COLO668 (cell line): ENCODE measurements at regions not wholly inside any gene's neighbourhood (a gene's known extent, or its start where the extent isn't known, plus 50 kb on each side); places are given as distances from the start of the nearest gene placed in this dataset.

Experiments
- DNase-seq: peaks from one replicate; lab custom pipeline; 2025; ENCODE audit not compliant: unreplicated experiment; lab: John Stamatoyannopoulos, UW

DNA sequence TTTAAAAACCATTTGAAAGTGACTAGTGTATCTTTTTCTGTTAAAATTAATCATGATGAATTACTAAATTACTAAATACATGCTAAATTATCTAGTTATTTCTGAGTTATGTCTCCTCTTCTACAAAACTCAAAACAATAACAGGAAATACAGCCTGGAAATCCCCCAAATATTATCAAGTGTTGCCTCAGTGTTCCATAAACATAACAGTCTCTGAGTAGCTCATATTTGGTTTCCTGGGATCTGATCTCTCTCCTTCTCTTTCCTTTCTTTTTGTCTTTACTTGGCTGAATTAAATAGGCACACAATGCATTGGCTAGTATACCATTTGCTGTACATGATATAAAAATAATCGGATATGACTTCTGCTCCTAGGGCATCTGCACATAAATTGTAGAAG is 277.6 kb upstream of the IGFBP3 start:
- DNase-seq: no peak

DNA sequence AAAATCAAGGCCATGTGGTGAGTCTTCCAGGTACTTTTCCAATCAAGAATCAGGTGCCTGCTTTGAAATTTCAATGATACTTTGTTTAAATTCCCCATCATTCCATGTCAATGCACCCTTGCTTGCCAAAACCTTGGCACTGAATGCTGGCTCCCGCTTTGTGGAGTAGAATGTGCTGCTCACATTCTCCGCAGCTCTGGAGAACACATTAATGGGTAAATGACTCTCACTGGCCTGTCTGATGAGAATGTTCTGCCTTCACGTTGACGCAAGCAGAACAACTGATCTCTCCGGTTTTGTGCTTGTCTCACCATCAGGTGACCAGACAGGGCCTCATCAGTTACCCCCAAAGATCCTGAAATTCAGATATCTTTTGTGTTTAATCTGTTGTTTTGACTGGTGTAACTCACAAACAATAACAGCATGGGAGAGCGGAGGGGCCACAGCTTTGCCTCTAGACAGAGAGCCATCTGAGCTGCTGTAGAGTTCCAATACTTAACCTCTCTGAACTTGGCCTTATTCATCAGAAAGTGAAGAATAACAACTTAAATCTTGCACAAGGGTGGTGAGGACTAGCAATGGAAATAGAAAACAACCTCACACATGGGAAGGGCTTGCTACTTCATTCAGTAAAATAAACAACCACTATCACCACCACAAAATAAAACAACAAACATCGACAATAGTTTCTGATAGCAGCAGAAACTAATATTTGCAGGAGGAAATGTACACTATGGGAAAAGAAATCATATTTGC is 276.9 kb upstream of the IGFBP3 start:
- DNase-seq: no peak

DNA sequence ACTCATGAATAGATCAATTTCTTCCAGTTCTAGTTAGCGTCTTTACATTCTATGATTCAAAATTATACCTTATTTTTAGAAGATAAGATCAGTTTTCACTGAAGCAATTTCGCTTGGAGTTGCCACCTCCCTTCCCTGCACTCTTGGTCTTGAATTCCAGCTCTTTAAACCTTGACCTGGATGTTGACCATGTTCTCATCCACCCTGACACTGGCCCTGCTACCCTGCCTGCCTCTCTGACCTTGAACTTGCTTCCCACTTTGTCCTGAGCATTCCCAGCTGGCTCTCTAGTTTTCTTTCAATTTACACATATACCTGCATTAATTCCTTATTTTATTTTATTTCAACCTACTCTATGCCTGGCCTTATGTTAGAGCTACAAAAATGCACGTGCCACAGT is 274.9 kb upstream of the IGFBP3 start:
- DNase-seq: no peak

DNA sequence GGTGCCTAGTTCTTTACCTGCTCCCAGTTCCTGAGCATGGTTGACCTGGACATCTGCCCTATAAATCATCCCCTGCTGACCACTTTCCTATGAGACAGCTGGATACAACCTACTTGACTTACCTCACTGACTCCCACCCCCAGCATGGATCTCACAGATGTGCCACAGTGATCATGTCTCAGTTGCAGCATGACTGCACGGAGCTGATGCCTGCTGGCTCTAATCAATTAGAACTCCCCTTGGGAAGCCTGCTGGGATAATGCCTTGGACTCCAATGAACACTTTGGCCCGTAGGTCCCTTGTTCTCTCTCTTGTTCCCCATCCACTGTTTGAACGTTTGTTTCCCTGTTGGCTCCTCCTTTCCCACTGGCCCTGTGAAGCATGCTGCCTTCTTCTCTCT is 271.2 kb upstream of the IGFBP3 start:
- DNase-seq: no peak

DNA sequence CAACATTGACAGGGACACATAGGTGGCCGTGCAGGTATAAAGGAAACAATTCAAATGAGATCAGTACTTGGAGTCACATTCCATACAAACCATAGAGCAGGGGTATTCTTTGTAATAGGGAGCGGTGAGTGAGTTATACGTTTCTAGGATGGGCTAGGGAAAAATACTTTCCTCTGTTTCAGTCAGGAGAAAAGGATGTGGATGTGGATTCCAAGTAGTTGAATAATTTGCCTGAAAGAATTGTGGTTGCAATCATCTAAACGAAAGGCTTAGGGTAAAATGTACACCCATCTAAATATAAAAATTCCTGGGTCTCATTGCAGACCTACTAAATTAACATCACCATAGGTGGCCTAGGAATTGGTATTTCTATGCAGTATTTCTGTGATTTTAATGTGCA is 270.7 kb upstream of the IGFBP3 start:
- DNase-seq: no peak

DNA sequence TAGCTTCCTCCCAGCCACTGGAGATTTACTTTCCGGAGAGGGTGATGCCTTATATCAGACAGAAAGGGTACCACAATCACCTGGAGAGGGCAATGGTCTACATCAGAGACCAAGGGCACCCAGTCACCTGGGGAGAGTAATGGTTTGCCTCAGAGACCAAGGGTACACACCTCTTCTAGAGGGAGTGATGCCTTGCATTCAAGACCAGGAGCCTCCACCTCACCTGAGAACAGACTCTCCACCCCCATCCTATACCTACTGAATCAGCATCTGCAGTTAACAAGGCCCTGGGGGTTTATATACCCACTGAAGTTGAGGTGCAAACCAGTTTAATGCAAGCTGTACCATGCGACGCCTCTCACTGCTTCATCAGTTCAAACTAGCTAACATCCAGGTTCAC is 270.2 kb upstream of the IGFBP3 start:
- DNase-seq: no peak

DNA sequence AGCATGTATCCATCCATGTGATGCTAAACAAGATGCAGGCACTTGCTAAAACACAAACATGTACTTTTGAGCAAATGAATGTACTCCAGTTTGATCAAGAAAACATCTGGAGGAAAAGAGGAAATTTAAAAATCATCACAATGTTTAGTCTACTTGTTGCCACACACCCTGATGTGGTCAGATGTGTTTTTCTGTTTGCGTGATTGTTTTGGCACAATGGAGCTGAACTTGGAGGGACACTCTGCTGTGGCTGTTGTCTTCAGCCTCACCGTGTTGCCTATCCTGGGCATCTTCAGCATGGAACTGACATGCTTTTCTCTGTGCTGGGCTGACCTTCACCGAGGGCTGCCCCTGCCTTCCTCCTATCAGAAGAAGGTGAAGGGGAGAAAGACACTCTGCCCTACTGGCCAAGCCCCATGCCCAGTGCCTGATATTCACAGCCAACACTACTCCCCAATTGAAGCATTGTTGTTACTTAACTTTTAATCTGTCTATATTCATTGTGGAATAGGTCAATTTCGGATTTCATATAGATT is 268.3 kb upstream of the IGFBP3 start:
- DNase-seq: no peak

DNA sequence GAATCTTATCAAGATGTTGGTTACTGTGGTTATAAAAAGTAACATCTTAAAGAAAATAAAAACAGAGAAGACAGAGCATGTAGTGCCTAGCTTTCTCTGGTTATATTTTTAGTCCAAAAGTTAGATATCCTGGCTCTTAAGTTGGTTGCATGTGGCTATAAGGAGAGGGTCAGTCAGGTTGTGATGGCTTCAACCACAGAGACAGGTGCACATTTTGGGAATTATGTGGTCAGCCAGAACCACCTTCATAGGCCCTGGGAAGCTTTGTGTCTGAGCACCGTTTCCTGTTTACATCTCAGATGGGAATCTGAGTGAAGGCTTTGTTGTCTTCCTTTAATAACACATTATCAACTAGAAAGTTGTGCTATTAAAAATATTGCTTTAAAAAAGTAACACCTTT is 265.1 kb upstream of the IGFBP3 start:
- no peak for DNase-seq

DNA sequence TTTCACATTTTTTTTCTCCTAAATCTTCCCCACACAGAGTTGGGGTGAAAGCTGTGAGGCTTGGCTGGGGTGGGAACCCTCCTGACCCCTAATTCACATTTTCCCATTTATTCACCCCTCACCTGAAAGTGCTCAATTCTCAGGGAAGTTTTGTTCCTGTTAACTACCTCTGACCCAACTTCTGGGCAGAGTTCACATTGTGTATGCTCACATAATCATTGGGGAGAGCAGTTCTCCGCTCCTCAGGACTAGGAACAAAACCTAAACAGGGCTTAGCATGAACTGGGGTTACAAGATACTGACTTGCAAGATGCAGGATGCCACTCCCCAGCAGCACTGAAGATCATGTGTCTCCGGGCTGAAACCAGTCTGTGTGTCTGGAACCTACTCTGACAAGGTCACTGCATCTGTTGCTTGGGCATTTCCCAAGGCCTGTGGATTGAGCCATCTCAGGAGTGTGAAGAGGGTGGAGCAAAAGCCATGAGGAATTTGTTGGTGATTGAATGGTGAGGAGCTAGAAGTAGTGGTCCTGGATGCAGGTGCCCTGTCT is 258.1 kb upstream of the IGFBP3 start:
- DNase-seq: no peak

DNA sequence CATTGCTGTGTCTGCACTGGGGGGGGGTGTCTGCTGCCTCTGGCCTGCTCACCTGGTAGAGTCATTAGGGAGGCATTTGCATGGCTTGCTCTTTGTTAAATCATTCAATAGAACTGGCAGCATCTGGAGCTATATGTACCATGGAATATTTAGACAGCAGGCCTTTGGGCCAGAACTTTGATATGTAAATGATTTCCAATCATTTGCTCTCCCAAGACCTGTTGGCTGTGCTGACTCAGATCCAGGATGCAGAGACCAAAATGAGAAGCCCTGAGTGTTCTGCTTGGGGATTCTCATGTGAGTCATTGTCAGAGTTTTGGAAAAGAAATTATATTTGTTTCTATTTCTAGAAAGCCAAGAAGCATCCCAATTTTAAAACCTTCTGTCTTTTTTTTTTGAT is 257.6 kb upstream of the IGFBP3 start:
- DNase-seq: peak; percentile 53

DNA sequence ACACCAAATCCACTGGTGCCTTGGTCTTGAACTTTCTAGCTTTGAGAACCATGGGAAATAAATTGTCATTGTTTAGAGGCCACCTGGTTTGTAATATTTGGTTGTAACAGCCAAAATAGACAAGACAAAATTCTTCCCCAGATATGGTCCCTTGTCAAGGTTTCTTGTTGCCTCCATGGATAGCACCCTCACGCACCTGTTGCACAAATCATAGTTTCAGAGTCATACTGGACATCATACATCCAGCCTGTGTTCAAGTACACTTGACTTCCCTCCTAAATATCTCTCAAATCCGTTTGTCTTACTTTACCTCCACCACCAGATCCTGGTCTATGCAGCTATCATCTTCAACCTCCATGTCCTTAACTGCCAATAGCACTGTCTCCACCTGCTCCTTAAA is 256.7 kb upstream of the IGFBP3 start:
- no peak for DNase-seq

DNA sequence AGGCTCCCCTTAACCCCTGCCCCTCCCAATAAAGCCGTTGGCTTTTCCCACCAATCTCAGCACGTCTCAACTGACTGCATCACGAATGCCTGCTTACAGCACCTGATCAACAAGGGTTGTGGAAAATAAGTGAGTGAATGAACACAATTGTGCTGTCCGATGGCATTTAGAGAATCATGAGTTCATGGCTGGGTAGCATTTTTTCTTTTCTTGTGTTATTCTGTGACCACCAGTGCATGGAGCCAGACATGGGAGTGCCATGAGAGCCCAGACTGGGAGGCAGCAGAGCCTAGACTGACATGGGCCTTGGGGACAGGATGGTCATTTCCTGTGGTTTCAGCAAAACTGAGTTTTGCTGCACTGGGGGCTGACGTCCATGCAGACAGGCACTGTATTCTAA is 254.1 kb upstream of the IGFBP3 start:
- DNase-seq: no peak

DNA sequence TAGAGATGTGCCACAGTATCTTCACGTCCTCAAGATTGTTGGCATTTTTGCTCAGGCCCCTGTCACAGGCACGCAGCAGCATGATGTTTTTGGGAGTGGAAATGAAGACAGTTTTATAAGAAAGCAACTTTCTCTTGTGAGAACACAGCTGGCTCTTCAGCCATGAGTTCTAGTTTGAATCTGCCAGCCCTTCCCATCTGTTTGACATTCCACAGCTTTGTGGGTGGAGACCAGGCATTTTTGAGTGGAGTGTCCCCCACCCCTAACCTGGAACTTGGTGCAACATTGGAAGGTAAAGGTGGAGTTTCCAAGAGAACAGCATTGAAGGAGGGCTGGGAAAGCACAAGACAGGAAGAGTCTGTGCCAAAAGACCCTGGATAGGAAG is 253.1 kb upstream of the IGFBP3 start:
- DNase-seq: no peak

DNA sequence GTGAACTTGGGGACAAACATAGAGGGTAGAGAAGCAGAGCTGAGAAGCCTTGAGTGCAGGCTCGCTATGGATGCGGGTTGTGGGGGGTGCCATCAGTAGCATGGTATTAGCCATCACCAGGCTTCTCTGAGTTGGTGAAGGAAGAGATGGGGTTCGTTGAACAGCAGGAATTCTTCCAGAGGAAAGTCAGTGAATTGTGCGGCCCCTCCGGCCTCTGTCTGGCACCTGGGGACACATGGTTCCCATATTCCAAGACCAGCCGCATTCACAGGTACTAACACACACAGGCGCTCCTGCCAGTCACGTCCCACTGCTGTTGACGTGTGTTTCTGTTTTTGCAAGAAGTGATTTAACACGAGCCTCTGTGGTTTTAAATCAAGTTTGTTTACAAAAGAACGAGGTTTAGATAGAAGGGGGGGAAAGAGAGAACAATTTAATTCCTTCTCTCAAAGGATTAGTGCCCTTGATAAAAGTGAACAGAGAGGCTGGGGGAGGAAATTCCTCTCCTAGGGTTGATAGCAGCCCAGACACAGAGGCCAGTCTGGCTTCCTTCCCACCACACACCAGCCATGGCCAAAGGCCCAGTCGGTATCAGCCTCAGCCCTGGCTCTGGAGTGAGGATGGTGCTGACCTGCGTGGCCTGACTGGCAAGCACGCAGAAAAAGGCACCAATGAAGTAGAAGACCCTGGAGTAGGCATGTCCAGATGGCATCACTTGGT is 252.6 kb upstream of the IGFBP3 start:
- no peak for DNase-seq

DNA sequence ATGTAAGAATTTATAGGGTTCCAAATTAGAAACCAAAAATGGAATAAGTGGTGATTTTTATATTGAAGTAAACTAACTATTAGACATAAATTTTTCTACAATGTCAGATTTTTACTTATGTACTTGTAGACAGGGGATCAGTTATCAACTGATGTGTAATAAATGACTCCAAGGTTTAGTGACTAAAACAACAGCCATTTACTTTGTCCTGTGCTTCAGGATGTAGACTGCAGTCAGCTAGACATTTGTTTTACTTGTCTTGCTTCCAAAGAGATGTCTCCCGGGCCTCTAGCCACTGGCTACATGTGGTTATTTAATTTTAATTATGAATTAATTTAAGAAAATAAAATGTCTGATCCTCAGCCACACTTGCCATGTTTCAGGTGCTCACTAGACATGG is 249.7 kb upstream of the IGFBP3 start:
- no peak for DNase-seq

DNA sequence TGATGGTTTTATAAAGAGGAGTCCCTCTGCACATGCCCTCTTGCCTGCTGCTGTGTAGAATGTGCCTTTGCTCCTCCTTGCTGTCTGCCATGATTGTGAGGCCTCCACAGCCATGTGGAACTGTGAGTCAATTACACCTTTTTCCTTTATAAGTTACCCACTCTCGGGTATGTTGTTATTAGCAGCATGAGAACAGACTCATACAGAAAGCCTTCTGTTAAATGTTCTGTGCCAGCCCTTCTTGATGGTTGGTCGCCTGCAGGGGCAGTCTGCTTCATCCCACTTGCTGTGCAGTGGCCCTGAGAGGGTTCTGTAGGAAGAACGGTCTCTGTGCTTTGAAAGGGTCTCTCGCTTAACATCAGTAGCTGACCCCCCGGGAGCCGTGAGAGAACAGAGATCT is 248.9 kb upstream of the IGFBP3 start:
- DNase-seq: no peak

DNA sequence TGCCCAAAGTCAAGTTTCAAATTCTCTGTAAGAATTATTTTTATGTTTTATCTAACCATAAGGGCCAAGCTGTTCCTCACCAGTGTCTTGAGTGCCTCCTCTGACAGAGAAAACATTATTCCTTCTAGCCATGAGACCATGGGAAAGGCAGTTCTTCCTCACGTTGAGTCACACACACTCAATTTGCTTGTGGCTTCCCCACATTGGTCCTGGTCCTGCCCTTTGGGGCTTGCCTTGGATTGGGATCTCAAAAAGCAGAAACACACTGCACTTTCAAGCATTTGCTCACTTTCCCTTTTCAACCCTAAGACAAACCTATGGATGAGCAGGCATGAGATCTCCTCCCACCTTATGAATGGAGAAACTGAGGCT is 248.3 kb upstream of the IGFBP3 start:
- no peak for DNase-seq

DNA sequence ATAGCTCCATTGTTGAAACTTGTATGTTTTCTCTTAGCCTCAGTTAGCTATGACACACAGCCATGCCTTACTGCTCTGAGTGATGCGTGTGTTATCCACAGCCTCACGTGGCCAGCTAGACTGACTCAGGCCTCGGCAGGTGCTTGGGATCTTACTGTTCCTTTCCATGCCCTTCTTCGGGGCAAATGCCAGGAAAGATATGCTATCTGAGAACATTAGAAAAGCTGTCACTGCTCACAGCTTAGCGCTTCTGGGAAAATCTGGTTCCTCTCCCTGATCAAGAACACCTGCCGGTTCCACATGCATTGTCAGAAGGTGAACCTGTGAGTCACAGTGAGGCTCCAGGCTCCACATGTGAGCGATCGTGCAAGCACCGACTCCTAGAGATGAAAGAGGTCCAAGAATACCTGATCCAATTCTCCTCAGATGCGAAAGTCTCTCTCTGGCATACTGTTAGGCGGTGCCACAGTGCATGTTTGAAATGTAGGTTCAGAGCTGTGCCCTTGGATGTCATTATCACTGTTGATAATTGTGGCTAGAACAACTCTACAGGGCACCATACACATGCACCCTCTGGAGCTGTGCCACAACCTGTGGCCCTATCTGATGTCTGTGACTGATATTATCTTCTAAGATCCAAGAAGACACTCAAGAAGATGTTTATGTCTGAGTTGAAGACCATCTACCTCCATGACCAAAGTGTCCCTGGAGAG is 247.8 kb upstream of the IGFBP3 start:
- no peak for DNase-seq

DNA sequence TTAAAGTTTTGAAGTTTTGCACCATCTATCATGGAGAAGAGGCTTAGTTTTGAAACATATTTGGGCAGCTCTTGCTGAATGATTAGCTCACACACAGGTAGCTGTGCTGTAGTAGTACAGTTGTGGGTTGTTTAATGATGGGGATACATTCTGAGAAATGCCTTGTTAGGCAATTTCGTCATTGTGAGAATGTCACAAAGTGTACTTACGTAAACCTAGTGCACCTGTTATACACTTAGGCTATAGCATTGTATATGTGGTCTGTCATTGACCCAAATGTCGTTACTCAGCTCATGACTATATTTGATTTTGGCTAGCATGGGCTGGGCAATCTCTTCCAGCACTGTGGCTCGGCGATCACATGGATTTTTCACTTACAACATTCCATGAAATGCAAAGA is 247.2 kb upstream of the IGFBP3 start:
- DNase-seq: no peak

DNA sequence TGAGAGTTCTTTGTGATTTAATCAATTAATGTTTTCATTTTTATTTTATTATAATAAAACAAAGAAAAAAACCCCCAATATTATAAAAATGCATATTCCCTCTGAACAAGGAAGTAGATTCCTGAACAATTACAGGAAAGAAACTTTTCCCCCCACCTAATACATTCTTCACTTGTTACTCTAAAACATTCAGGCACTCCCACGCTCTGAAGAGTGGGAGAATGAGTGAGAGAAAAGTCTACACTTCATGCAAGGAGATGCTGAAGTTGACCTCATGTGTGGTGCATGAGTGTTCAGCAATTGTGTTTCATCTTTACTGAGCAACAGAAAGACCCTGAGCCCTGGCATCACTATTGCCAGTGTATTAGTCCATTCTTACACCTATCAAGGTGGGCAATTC is 244.2 kb upstream of the IGFBP3 start:
- no peak for DNase-seq

DNA sequence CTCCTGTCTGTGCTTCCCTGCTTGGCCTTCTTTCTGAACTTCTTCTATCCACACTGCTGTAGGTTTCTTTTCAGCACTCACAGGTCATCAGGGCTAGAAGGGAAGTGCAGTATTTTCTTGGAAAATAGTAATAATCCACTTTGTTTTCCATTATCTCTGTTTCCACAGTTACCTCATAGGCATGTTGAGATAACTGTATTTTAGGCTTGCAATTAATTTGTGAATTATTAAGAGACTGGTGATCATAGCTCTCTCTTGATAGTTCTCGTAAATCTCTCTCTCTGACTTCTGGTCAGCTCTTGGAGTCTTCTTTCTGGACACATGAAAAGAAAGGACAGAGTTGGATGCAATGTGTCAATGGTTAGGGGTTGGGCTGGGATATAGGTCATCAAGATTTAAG is 243.6 kb upstream of the IGFBP3 start:
- no peak for DNase-seq

DNA sequence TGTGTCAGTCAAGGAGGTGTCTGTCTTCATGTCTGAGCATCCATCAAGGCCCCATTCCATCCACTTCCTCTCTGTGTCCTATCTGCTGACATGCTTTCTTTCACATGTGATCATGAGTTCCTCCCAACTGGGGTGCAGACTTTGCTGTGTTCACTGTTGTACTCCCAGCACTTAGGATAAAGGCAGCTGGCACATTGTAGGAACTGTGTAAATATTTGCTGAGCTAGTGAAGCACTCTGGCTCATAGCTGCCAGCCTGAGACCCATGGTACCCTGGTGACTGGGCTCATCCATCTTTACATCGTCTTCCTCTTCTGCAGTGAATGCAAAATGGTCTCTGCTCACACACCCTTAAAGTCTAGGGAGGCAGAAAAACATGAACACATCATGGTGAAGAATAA is 242.2 kb upstream of the IGFBP3 start:
- DNase-seq: peak; percentile 81
